NCI-H2227 treated with DMSO at 0.1 percent for 48 hours (cell line): ENCODE measurements at regions not wholly inside any gene's neighbourhood (a gene's known extent, or its start where the extent isn't known, plus 50 kb on each side); places are given as distances from the start of the nearest gene placed in this dataset.
"Not testable (repeated sequence)": the region's sequence is repeated elsewhere in the genome, so short reads cannot be mapped to it uniquely, and the experiment has no call there.

Experiments
- DNase-seq: peaks from one replicate; lab custom pipeline; 2025; lab: John Stamatoyannopoulos, UW

DNA sequence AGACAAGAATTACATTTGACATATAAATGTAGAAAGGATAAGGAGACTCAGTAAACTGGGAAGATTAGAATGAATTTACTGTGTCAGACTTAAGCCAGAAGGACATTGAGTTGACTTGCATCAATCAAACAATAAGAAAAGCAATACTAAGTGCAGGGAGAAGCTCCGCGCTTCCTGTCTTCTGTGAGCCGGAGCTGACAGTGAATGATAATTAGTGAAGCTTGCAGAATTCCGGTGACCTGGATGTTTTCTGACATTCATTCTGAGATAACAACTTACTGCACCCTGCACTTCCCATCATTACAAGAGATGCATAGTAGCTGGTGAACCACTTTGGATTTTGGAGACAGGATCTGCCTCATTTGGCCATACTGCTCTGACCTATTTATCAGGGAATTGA is 469.2 kb upstream of the PCDH20 start:
- no peak for DNase-seq

- DNase-seq = no peak
Observed at GRCh38 chr13:61880578-61881283, 465.1 kb upstream of the PCDH20 start.

DNA sequence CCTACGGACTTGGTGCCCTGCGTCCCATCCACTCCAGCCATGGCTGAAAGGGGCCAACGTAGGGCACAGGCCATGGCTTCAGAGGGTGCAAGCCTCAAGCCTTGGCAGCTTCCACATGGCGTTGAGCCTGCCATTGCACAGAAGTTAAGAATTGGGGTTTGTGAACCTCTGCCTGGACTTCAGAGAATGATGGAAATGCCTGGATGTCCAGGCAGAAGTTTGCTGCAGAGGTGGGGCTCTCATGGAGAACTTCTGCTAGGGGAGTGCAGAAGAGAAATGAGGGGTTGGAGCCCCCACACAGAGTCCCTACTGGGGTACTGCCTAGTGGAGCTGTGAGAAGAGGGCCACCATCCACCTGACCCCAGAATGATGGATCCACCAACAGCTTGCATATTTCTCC is 462.9 kb upstream of the PCDH20 start:
- DNase-seq = not testable (repeated sequence)

- no peak for DNase-seq
Observed at GRCh38 chr13:61874970-61875579, 459.4 kb upstream of the PCDH20 start.

- no peak for DNase-seq
Observed at GRCh38 chr13:61873717-61874116, 458.1 kb upstream of the PCDH20 start.

DNA sequence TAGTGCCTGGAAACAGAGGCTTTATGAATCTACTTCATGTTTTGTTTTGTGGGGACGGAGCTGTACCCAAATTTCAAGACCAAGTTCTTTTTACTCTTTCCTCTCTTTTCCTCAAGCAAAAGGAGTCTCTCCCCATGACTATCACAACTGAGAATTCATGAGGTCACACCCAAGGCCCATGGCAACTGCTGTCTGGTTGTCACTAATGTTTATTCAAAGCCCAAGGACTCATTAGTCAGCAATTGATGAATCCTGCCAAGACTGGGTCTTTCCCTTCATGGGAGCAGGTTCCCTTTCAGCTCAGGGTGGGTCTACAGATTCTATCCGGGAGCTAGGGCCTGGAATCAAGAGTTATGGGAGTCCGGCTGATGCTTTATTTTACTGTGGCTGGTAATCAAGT is 441.5 kb upstream of the PCDH20 start:
- DNase-seq = no peak

GRCh38 chr13:61852116-61852619 is 436.5 kb upstream of the PCDH20 start:
- DNase-seq = no peak

DNA sequence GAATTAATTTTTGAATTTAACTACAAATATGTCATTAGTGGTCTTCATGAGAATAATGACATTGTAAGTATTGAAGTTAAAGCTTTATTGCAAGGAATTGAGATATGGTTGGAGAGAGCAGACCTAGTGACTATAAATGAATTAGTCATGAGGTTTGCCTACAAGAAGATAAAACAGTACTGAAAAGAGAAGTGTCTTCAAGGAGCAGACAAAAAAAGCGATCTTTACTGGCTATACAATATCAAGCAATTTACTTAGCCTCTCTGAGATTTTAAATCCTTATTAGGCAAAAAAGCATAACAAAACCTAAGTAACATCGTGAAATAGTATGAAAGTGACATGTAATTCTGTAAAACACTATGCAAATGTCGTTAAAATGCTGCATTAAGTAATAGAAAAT is 435.1 kb upstream of the PCDH20 start:
- no peak for DNase-seq

DNA sequence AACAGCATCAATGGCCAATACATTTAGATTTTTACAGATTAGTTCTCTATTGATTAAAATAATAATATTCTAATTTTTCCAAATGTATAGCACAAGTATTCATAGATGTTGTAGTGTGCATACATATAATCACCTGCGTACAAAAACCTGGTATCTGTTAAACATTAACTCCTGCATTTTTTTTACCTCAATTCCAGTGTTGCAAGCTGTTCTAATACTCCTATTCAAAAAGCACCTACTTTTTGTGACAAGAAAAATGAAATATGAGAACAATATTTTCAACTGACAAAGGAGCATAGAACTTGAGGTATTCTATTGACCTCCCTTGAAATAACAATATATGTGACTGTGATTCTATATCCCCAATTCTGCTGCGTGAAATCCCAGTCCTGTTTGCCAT is 422.9 kb upstream of the PCDH20 start:
- DNase-seq = no peak

DNA sequence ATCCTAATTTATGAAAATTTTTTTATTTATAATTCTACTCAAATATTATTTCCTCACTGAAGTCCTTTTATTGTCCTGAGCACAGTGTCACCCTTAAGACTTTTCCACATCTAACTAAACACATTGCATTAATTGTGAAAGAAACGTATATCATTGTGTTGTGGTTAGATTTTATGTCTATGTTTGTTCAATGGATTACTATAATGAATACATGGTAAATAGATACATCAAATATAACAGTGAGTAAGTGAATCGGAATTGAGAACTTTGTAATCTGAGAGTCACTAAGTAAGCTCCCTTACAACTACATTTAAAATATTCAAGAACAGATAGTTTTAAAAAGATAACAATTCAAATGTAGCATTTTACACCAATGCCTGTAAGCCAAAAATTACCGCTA is 417.6 kb upstream of the PCDH20 start:
- no peak for DNase-seq

GRCh38 chr13:61831026-61831425 is 415.4 kb upstream of the PCDH20 start:
- no peak for DNase-seq

- DNase-seq = no peak
Observed at GRCh38 chr13:61830475-61830874, 414.8 kb upstream of the PCDH20 start.

DNA sequence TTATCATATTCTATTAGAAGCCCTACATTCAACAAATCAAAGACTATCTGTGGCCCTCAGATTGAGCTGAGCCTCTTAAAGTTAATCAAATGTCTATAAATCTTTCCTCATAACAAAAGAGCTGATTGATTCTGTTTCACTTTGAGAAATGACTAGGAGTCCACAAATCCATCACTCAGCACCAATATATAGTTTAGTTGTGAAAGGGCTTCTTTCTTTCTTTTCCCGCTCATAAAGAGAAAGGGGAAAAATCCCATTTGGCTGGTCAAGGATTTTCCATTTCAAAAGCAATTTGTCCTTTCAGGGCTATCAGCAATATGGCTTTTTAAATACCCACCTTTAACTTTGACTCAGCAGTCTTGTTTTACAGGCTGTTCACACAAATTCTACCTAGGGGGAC is 408.5 kb upstream of the PCDH20 start:
- no peak for DNase-seq

GRCh38 chr13:61812286-61812685 is 396.6 kb upstream of the PCDH20 start:
- no peak for DNase-seq

- DNase-seq = no peak
Observed at GRCh38 chr13:61810065-61810464, 394.4 kb upstream of the PCDH20 start.

DNA sequence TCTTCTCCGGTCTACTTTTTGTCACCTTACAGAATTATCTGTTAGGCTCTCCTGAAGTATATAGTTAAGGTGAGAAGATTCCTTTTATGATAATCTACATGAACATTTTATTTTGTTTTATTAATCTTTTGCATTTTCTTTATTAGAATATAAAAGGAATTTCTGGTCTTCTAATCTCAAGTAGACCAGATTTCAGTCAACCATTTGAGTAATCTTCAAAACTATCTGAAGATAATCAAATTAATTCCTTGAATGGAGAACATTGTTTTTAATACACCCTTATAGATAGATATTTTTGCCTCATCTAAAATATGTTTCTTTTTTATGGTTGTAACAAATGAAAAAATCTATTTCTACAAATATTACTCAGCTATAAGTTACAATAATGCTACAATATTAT is 381.7 kb upstream of the PCDH20 start:
- no peak for DNase-seq

GRCh38 chr13:61795580-61795979 is 379.9 kb upstream of the PCDH20 start:
- no peak for DNase-seq

GRCh38 chr13:61779456-61779855 is 363.8 kb upstream of the PCDH20 start:
- no peak for DNase-seq

DNA sequence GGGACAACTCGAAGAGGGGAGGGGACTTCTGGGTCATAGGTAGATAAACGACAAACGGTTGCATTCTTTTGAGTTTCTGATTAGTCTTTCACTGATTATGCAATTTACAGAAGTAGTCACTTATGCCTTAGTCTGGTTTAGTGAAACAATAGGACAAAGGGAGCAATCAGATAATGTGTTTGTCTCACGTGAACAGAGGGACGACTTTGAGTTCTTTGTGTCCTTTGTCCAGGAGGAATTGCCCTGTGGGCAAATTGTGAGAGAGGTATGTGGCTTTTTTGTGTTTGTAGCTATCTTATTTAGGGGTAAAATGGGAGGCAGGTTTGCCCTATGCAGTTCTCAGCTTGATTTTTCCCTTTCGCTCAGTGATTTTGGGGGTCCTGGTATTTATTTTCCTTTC is 362.9 kb upstream of the PCDH20 start:
- DNase-seq = no peak

DNA sequence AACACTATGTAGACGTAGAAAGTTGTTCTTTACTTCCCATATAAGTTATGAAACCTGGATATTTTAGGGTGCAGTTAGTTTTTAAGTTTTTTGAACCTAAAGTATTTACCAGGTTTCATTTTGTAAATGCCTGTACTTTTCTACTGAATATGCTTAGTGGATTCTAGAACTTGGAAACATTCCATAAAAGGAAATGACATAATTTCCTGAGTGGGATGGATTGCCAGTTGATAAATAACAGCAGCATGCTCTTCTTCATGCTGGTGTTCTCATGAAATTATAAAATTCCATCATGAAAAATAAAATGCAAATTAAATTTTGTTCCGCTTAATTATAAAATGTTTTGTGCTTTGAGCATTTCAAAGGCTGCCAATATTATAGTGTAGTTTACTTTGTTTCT is 362.2 kb upstream of the PCDH20 start:
- no peak for DNase-seq

- DNase-seq = no peak
Observed at GRCh38 chr13:61777271-61777670, 361.6 kb upstream of the PCDH20 start.

DNA sequence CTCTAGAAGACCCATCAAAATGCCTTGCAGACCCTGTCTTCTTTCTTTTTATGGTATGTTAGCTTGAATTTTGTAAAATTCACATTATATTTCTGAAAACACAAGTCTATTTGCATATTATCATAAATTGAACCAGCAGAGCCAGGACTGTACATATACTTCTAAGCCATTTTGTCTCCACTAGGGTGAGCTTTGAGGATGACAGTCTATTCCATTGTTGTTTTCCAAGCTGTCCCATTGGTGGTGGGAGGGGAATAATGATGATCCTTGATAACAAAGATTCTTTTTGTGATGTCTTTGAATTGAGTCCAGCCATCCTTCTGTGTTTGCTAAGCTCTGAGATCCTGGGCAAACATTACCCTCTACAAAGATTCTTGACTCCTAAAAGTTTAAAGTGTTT is 359.3 kb upstream of the PCDH20 start:
- no peak for DNase-seq

DNA sequence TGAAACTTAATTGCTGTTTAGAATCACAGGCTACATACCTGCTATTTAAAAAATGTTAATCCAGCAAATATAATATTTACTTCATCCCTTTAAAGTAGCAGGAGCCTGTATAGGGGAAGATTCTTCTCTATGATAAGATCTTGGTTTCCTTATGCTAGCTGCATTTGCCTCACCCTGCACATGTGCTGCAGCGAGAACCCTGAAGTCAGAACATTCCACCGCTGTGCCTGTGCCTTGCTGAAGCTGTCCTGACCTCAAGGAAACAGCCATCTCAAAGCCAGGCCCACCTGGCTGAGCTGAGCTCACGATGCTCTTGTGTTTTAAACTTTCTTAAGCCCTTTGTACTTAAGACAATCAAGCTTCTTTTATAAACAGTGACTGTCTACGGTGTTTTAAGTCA is 355.0 kb upstream of the PCDH20 start:
- no peak for DNase-seq

DNA sequence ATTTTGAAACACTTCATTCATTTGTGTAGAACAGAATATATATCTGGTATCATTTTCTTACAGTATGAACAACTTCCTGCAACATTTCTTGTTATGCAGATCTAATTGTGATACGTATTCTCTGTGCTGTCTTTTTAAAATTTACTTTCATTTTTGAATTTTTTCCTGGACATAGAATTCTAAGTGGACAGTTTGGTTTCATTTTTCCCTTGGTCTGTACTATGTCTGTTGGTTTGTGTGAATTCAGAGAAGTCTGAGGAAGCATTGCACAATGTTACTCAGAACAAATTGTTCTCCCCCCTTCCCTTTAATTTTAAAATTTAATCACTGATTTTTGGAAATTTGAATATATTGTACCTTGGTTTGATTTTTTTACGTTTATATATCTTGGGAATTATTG is 352.5 kb upstream of the PCDH20 start:
- DNase-seq = no peak
